ENCODE measurements at regions not wholly inside any gene's neighbourhood (a gene's known extent, or its start where the extent isn't known, plus 50 kb on each side); places are given as distances from the start of the nearest gene placed in this dataset.

DNA sequence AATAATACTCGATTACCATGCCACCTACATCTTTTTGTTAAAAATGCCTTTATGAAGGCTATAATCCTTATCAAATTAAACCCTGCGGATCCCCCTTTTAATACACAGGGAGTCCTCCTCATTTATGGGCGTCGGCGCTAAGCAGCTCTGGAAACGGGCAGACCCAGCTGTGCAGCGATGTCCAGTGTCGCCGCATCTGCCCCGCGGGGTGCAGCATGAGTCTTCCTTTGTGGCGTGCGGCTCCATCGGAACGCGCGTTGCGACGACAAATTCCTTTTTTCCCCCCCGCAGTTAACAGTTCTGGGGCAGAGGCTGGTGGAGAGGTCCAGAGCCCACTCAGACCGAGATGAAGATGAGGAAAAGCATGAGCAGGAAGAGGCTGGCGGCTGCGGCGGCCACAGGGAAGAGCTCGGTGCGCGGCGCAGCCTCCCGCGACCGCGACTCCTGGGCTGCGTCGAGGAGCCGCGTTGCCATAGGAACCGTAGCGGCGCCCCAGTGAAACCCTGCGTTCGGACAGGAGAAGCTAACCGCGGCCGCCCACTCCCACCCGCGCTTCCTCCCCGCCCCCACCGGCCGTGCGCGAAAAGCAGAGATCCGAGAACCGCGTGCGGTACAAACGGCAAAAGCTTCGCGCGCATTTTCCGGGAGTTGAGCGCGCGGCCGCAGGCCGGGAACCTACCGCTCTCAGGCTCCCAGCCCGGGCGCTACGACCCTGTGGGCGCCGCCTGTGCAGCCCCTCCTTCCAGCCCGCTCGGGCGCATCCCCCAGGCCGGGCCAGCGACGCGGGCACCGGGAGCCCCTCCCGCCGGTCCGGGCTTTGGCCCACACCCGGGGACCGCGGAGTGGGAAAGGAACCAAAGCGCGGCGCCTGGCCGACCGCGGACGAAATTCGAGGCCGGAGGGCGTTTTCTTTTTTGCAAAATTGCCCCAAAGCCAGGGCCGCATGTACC is 130.6 kb downstream of the SPAG6 start (continued):
- no peak for TF ChIP-seq SAFB2 (IDR thresholded peaks at IDR 0.05; ENCODE audit: borderline replicate concordance, low read depth, low read length, severe bottlenecking)

DNA sequence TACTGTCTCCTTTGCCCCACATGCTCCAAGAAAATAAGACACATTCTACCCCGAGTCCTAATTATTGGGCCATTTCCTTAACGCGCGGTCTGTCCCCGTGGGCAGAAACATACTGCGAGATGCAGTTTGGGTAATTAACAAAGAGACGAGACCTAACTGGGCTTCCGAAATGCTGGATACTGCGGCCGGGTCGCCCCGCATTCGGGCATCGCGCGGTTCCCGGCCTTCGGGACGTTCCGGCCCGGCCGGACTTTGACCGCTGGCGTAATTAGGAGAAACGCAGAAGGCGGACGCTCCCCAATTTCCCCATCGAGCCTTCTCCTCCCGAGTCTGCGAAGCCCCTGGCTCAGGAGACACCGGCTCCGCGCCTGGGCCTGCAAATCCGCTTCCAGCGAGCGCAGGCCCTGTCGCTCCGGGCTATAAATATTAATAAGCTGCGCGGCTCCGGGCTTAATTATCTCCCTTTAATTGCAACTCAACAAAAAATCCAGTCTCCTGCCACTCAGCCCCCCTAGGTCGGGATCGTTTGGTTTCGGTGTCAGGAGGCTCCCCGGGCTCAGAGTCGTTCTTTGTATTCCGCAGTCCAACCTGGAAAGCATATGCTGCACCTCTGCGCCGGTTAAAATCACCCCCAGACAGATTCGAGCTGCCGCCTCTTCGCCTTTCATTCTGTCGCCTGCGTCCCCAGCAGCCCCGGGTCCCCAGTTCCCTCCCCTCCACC is 131.5 kb downstream of the SPAG6 start:
- WGBS (ENCODE audit: insufficient coverage, low coverage, missing lambda C conversion rate), result 95% methylated on average over 25 of the region's 55 CpGs
- Histone ChIP-seq H3K27me3 (ENCODE audit: control insufficient read depth in 2 of 2, insufficient read depth in 2 of 2, low read length in 2 of 2) (no peaks in the 10 kb centered on the region), H3K4me3 (no peak overlapping the region), H3K9me3 (replicated peaks; ENCODE audit: control insufficient read depth, insufficient read depth, low read depth, low read length) (no peaks in the 10 kb centered on the region; the same call in 1 of the 2 replicates), H3K79me2 (ENCODE audit: control insufficient read depth, insufficient read depth, low read length) (no peaks in the 10 kb centered on the region), H3K4me2 (ENCODE audit: insufficient read depth, low read length) (no peak overlapping the region), H3K9me1 (ENCODE audit: control insufficient read depth, insufficient read depth, low read length) (no peaks in the 10 kb centered on the region), H4K20me1 (replicated peaks; ENCODE audit: control insufficient read depth, insufficient read depth, low read length) (no peaks in the 10 kb centered on the region), H3K36me3 (ENCODE audit: control insufficient read depth, insufficient read depth, low read length) (no peaks in the 10 kb centered on the region), H2AFZ (ENCODE audit: low read depth, low read length) (no peak overlapping the region), H3K9ac (ENCODE audit: insufficient read depth in 1 of 2, low read depth in 2 of 2, low read length in 2 of 2) (no peak overlapping the region), H3K4me1 (replicated peaks in 1 of 2; ENCODE audit: control insufficient read depth in 2 of 2, insufficient read depth in 2 of 2, low read length in 2 of 2) (peaks cover 0 to 15% of the 10 kb centered on the region in 2 experiments; a peak in 2 of 5 replicates), H3K27ac (ENCODE audit: extremely low read depth, low read depth, low read length) (no peak overlapping the region)
- ChIA-PET CTCF (ENCODE audit: low intra/inter-chr PET ratio) (no interaction called here), POLR2A (no interaction called here)
- FAIRE-seq (no peak), DNase-seq (ENCODE audit: extremely low read depth in 1 of 4, low spot score in 3 of 4) (no peak), ATAC-seq (no peak)
- intact Hi-C loops (cut with micrococcal nuclease) (no loop called here), in situ Hi-C loops (cut with MboI) (no loop called here)
- no TSS peak for BruUV-seq (replicated peaks)
- TF ChIP-seq HMG20B (CRISPR knock-in tag; IDR thresholded peaks at IDR 0.05), result no peak
- TF ChIP-seq ZNF347 (CRISPR knock-in tag; IDR thresholded peaks at IDR 0.05; ENCODE audit: low read depth), result no peak
- no peak for TF ChIP-seq STAT5B (CRISPR knock-in tag; IDR thresholded peaks at IDR 0.05)
- no peak for TF ChIP-seq TCF7 (IDR thresholded peaks at IDR 0.05; ENCODE audit: borderline replicate concordance)
- TF ChIP-seq E2F3 (CRISPR knock-in tag; IDR thresholded peaks at IDR 0.05), result no peak
- no peak for TF ChIP-seq COPS2 (conservative IDR thresholded peaks at IDR 0.05)
- TF ChIP-seq ZEB2 (IDR thresholded peaks at IDR 0.05), result no peak
- no peak for TF ChIP-seq SP1 (CRISPR knock-in tag; IDR thresholded peaks at IDR 0.05)
- no peak for TF ChIP-seq BHLHE40 (IDR thresholded peaks at IDR 0.05; ENCODE audit: low read length)
- TF ChIP-seq, protein P1, sequence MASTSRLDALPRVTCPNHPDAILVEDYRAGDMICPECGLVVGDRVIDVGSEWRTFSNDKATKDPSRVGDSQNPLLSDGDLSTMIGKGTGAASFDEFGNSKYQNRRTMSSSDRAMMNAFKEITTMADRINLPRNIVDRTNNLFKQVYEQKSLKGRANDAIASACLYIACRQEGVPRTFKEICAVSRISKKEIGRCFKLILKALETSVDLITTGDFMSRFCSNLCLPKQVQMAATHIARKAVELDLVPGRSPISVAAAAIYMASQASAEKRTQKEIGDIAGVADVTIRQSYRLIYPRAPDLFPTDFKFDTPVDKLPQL (IDR thresholded peaks at IDR 0.05; ENCODE audit: extremely low read depth, insufficient read length), result no peak
- TF ChIP-seq NUFIP1 (IDR thresholded peaks at IDR 0.05; ENCODE audit: partially characterized antibody), result no peak
- no peak for TF ChIP-seq TFAM (CRISPR knock-in tag; conservative IDR thresholded peaks at IDR 0.05)
- no peak for TF ChIP-seq NR2C1 (IDR thresholded peaks at IDR 0.05)
- TF ChIP-seq NR2C1 (tag; IDR thresholded peaks at IDR 0.05), result no peak
- TF ChIP-seq NFATC3 (IDR thresholded peaks at IDR 0.05), result no peak
- TF ChIP-seq ZBTB1 (CRISPR knock-in tag; IDR thresholded peaks at IDR 0.05; ENCODE audit: borderline replicate concordance, low read depth), result no peak
- no peak for TF ChIP-seq KLF10 (CRISPR knock-in tag; IDR thresholded peaks at IDR 0.05)
